ENCODE measurements at regions not wholly inside any gene's neighbourhood (a gene's known extent, or its start where the extent isn't known, plus 50 kb on each side); places are given as distances from the start of the nearest gene placed in this dataset.

- no peak overlapping the region for H4K8ac ChIP-seq (replicated peaks; ENCODE audit: insufficient read length, low read depth, low read length)
- no peaks in the 10 kb centered on the region for H3K79me2 ChIP-seq (ENCODE audit: insufficient read depth, low read length)
- no peak overlapping the region for H3K27ac Mint-ChIP-seq
- no peak overlapping the region for H2AK5ac ChIP-seq (ENCODE audit: insufficient read length, low read length)
- no CpG with 5 or more reads among the region's 2 CpGs for WGBS (ENCODE audit: extremely low coverage, insufficient read length, low lambda C conversion rate)
- H3K27ac ChIP-seq (ENCODE audit: insufficient read length, low read depth, low read length): no peak overlapping the region
- H4K5ac ChIP-seq (ENCODE audit: insufficient read length, low read depth, low read length): no peak overlapping the region
- H3K14ac ChIP-seq (ENCODE audit: insufficient read depth, low read length): no peak overlapping the region
- H3K23ac ChIP-seq (ENCODE audit: insufficient read length, low read depth, low read length): no peak overlapping the region
- H2BK15ac ChIP-seq (ENCODE audit: low read depth, low read length): no peak overlapping the region
- no peak overlapping the region for H3K18ac ChIP-seq (ENCODE audit: insufficient read length, low read depth, low read length)
- no peak for TF ChIP-seq CTCF (conservative IDR thresholded peaks at IDR 0.05)
- no peaks in the 10 kb centered on the region for H3K79me1 ChIP-seq (ENCODE audit: insufficient read depth, low read depth, low read length, poor library complexity, severe bottlenecking)
- H3K56ac ChIP-seq (ENCODE audit: insufficient read length, low read depth, low read length): no peak overlapping the region
- no peaks in the 10 kb centered on the region for H3K23me2 ChIP-seq (ENCODE audit: insufficient read length, low read depth, low read length, poor library complexity, severe bottlenecking)
- H2BK12ac ChIP-seq (ENCODE audit: insufficient read length, low read depth, low read length): no peak overlapping the region
- H2BK120ac ChIP-seq (ENCODE audit: low read depth, low read length, poor library complexity, severe bottlenecking): no peak overlapping the region
- no peaks in the 10 kb centered on the region for H3K27me3 Mint-ChIP-seq (ENCODE audit: low read depth)
- H3K36me3 Mint-ChIP-seq (ENCODE audit: insufficient read depth in 1 of 3, low read depth in 3 of 3): no peaks in the 10 kb centered on the region
- no peak overlapping the region for H2BK20ac ChIP-seq (ENCODE audit: low read depth, low read length, poor library complexity, severe bottlenecking)
- no peaks in the 10 kb centered on the region for H3K9me3 Mint-ChIP-seq
- H3K27me3 ChIP-seq (ENCODE audit: insufficient read depth, low read length): no peaks in the 10 kb centered on the region
- no peaks in the 10 kb centered on the region for H3K4me1 Mint-ChIP-seq
- H4K20me1 ChIP-seq (ENCODE audit: control insufficient read depth, insufficient read depth, insufficient read length): no peaks in the 10 kb centered on the region
- no peak overlapping the region for H2AFZ ChIP-seq (ENCODE audit: low read length)
- no peak overlapping the region for H3K4me2 ChIP-seq (ENCODE audit: insufficient read depth, insufficient read length, low read length)
- no peak for DNase-seq
- H3K4me1 ChIP-seq (ENCODE audit: insufficient read depth, low read length): no peaks in the 10 kb centered on the region
- no peak overlapping the region for H3K9ac ChIP-seq (ENCODE audit: extremely low read depth, insufficient read length, low read length)
- no peak overlapping the region for H3K4ac ChIP-seq (ENCODE audit: low read depth, low read length)
- no peaks in the 10 kb centered on the region for H3K9me3 ChIP-seq (ENCODE audit: control insufficient read depth, low read depth, low read length)
- H2BK5ac ChIP-seq (ENCODE audit: insufficient read length, low read length): no peak overlapping the region
- no peak overlapping the region for H4K91ac ChIP-seq (ENCODE audit: insufficient read length, low read depth, low read length)
- H3T11ph ChIP-seq (ENCODE audit: low read length): no peak overlapping the region
- H3K4me3 Mint-ChIP-seq: no peak overlapping the region
These were observed 1564.8 kb upstream of the TENM4 start for GRCh38 chr11:81005595-81005994.

Data from H9 (cell line).